22Rv1 (cell line): ENCODE measurements at regions not wholly inside any gene's neighbourhood (a gene's known extent, or its start where the extent isn't known, plus 50 kb on each side); places are given as distances from the start of the nearest gene placed in this dataset.
"Not testable (repeated sequence)": the region's sequence is repeated elsewhere in the genome, so short reads cannot be mapped to it uniquely, and the experiment has no call there.

Experiments
- H3K27ac ChIP-seq: fragments of 450-650 bp; 2 replicates; pipeline ENCODE4 v1.5.1; 2017
- ZFX ChIP-seq: fragments of 450-650 bp; IDR thresholded peaks from 2 replicates; pipeline ENCODE4 v1.6.1; 2017; ENCODE audit warnings: antibody characterized with exemption, borderline replicate concordance
- TF ChIP-seq, protein P1 (sequence below): fragments of 450-650 bp; IDR thresholded peaks from 2 replicates; pipeline ENCODE4 v1.5.1; 2017; ENCODE audit warnings: mild to moderate bottlenecking

DNA sequence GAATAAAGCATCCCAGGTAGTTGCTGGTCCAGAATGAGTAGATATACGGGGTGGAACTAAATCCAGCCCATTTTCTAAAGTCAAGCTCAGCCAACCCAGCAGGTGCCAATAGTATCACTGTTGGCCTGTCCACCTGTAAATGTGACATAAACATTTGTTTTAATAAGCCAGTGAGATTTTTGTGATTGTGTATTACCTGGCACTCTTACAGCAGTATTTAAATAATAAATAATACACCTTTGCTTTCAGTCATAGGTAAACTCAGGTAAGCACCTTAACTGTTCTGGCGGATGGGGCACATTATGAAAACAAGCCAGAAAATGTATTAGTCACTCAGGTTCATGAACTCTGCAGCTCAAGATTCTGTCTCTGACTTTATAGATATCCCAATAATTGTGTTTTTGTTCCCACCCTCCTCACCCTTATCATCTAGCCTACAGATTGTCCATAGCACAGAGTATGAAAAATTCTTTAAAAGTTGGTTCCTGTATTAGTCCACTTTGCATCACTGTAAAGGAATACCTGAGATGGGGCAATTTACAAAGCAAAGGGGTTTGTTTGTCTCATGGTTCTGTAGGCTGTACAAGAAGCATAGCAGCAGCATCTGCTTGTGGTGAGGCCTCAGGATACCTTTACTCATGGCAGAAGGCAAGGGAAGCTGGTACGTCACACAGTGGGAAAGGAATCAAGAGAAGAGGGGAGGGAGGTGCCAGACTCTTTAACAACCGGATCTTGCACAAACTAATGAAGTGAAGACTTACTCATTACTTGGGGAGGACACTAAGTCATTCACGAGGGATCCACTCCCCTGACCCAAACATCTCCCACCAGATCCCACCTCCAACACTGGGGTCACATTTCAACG lies 73.0 kb upstream of the CYRIA start:
- TF ChIP-seq ZFX: no peak
- TF ChIP-seq, protein P1, sequence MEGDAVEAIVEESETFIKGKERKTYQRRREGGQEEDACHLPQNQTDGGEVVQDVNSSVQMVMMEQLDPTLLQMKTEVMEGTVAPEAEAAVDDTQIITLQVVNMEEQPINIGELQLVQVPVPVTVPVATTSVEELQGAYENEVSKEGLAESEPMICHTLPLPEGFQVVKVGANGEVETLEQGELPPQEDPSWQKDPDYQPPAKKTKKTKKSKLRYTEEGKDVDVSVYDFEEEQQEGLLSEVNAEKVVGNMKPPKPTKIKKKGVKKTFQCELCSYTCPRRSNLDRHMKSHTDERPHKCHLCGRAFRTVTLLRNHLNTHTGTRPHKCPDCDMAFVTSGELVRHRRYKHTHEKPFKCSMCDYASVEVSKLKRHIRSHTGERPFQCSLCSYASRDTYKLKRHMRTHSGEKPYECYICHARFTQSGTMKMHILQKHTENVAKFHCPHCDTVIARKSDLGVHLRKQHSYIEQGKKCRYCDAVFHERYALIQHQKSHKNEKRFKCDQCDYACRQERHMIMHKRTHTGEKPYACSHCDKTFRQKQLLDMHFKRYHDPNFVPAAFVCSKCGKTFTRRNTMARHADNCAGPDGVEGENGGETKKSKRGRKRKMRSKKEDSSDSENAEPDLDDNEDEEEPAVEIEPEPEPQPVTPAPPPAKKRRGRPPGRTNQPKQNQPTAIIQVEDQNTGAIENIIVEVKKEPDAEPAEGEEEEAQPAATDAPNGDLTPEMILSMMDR: no peak
- H3K27ac ChIP-seq: no peak overlapping the region

DNA sequence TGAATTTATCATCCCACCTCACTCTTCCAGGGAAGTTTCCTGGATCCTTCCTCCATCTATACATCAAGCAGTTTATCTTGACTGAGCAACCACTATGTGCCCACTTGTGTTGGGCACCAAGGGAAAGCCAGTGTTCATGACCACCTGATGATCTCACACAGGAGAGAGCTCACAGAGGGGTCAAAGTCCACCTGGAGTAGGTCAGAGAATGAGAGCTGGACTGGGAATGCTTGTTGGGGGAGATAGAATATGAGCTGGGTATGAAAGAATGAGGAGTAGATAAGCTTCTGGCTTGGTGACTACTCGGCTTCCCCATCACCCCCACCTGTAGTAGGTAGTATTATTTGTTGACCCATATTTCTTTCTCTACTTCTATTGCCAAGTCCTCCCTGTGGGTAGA lies 72.2 kb upstream of the CYRIA start:
- no peak for TF ChIP-seq ZFX
- TF ChIP-seq, protein P1: no peak
- H3K27ac ChIP-seq: no peak overlapping the region

DNA sequence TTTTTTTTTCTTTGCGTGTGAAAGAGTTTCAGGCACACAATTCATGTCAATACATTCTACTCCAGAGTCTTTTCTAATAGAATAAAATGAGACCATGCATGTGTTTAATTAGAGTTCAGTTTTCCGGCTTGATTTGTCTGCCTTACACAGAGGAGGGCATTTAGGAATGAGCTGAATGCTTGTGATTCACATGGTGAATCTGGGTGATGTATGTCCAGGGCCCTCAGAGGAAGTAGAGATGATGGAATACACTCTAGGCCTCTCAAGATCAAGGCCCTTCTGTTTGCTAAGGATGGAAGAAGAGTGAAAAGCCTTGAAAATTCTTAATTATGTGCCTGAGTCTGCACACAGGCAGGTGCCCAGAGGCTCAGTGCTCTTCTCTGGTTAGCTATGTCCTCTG lies 71.0 kb upstream of the CYRIA start:
- H3K27ac ChIP-seq: no peak overlapping the region
- TF ChIP-seq, protein P1: no peak
- no peak for TF ChIP-seq ZFX

DNA sequence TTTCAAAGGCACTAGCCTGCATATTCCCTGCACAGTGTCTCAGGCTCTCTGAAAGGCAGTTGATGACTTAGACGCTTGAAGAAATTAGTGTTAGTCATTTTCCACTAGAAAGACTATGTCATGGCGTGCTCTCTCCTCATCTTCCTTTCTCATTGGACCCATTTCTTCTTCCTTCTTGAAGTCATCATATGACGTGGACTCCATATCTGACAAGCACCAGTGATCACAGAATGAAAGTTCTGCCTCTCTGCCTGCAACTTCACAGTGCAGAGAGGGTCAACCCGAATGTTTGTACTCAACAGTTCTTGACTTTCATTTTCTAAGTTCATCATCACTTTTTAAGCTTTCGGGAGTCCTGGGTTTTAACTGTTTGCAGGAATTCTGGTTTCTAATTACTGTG lies 63.7 kb upstream of the CYRIA start:
- no peak overlapping the region for H3K27ac ChIP-seq

DNA sequence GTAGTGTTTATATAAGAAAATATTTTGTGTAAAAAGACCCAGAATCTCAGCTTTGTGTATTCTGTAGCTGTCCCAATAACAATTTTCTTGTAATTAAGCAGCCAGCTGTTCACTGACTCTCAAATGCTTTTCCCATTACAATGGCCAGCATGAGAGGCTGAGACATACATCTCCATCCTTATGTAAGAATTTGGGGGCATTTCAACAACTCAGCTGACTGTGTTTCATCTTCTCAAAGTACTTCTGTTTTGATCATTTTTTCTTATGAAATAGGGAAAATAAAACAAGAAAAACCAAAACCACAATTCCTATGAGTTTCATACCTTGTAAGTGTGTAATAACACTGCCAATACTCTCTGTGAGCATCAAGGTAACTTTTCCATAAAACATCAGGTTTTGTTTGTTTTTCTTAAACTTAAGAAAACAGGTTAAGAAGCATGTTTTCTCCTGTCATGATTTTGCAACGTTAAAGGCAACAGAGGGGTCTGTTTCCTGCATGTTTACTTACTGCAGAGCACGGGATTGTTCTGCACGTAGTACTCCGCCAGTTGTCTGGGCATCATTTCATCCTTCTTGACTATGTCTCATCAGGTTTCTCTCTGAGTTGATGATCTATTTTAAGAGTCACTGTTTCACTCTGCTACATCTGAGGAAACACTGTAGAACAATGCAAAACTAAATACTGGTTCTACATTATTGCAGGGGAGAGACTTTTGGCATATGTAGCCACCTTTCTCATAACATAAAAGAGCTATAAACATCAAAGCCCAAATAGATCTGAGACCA lies 62.9 kb upstream of the CYRIA start:
- no peak overlapping the region for H3K27ac ChIP-seq
- TF ChIP-seq ZFX: no peak
- TF ChIP-seq, protein P1: no peak

More for the DNA sequence above, 63.7 kb upstream of the CYRIA start:
- no peak for TF ChIP-seq ZFX
- TF ChIP-seq, protein P1: no peak

DNA sequence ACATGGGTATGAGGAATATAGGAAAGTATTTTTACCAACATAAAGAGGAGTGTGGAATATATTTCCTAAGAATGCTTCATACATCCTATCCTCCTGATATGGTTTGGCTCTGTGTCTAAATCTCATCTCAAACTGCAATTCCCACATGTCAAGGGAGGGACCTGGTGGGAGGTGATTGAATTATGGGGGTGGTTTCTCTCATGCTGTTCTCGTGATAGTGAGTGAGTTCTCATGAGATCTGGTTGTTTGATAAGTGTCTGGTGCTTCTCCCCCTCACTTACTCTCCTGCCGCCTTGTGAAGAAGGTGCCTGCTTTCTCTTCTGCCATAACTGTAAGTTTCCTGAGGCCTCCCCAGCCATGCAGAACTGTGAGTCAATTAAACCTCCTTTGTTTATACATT lies 62.2 kb upstream of the CYRIA start:
- H3K27ac ChIP-seq: not testable (repeated sequence)

DNA sequence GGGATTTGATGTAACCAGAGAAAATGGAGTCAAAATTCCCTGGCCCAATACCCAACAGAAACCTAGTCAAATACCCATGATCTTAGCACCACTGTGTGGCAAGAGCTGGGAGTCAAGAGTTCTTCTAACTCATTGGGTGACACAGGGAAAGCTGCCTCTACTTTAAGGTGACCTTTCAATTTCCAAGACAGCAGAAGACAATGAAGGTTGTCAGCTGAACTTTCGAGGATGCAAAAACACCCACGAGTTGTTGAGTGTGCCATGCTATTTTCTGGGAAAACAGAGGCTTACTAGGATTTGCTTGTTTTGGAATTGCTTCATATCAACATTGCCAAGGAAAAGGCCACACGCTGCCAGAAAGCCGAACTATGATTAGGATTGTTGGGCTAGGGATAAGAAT lies 61.6 kb upstream of the CYRIA start:
- no peak overlapping the region for H3K27ac ChIP-seq
- TF ChIP-seq ZFX: no peak
- TF ChIP-seq, protein P1: no peak
